NCI-H2029 treated with DMSO at 0.1 percent for 48 hours (cell line): ENCODE measurements at regions not wholly inside any gene's neighbourhood (a gene's known extent, or its start where the extent isn't known, plus 50 kb on each side); places are given as distances from the start of the nearest gene placed in this dataset.
"Not testable (repeated sequence)": the region's sequence is repeated elsewhere in the genome, so short reads cannot be mapped to it uniquely, and the experiment has no call there.

Source experiments
- DNase-seq: peaks from one replicate; lab custom pipeline; 2025; lab: John Stamatoyannopoulos, UW

- DNase-seq, result no peak
Measured at GRCh38 chr4:20196476-20196875, 55.2 kb upstream of the SLIT2 start.

GRCh38 chr4:20195071-20195885, 56.4 kb upstream of the SLIT2 start:
- no peak for DNase-seq

GRCh38 chr4:20194123-20195013, 57.3 kb upstream of the SLIT2 start:
- no peak for DNase-seq

GRCh38 chr4:20193141-20193936, 58.4 kb upstream of the SLIT2 start:
- DNase-seq, result no peak

DNA sequence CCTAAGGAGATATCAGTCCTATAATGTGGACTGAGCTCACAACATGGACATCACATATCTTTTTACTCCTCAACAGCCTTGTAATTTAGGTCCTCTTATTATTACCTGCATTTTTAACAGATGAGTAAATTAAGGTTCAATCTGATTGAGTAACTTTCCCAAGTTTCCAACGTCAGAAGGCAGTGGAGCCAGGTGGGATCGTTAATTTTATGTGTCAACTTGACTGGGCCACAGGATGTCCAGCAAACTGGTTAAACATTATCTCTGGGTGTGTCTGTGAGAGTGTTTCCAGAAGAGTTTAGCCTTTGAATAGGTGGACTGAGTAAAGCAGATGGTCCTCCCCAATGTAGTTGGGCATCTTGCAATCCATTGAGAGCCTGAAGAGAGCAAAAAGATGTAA, 59.0 kb upstream of the SLIT2 start:
- no peak for DNase-seq

GRCh38 chr4:20185103-20185502, 66.6 kb upstream of the SLIT2 start:
- DNase-seq, result no peak

GRCh38 chr4:20183131-20183530, 68.6 kb upstream of the SLIT2 start:
- DNase-seq, result not testable (repeated sequence)

DNA sequence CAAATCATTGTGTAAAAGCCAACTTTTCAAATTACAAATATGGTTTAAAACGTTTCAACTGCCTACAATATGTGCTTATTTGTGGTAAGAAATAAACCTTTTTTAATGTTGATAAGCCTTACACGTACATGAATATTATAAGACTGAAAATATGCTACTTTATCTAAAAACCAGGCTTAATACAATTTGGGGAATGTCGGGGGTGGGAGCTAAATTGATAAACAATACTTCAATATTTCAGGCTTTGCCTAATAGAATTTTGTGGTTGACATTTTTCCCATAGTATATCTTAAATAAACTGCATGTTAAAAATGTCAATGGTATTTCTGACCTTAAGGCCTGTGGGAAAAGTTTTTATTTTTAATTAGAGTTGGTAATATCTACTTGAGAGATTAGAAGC, 69.8 kb upstream of the SLIT2 start:
- no peak for DNase-seq

- no peak for DNase-seq
Measured at GRCh38 chr4:20180509-20180908, 71.2 kb upstream of the SLIT2 start.

- no peak for DNase-seq
Measured at GRCh38 chr4:20178902-20179576, 72.7 kb upstream of the SLIT2 start.

- DNase-seq, result no peak
Measured at GRCh38 chr4:20176881-20177280, 74.8 kb upstream of the SLIT2 start.

GRCh38 chr4:20172070-20172760, 79.5 kb upstream of the SLIT2 start:
- DNase-seq, result no peak

DNA sequence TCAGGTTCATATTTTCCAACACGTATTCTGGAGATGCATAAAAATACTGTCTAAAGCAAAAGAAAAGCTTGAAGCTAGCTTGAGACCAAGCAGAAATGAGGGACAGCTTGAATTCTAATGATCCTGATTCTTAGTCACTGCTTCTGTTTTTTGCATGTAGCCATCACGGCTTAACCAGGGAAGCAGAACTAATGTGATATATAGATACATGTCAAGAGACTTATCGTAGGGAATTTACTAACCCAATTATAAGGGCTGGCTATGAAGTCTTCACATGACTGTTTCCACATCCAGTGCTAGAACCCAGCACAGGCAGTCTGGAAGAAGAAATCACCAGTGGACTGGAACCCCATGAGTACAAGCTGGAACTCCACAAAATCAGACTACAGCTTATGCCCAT, 85.2 kb upstream of the SLIT2 start:
- no peak for DNase-seq

DNA sequence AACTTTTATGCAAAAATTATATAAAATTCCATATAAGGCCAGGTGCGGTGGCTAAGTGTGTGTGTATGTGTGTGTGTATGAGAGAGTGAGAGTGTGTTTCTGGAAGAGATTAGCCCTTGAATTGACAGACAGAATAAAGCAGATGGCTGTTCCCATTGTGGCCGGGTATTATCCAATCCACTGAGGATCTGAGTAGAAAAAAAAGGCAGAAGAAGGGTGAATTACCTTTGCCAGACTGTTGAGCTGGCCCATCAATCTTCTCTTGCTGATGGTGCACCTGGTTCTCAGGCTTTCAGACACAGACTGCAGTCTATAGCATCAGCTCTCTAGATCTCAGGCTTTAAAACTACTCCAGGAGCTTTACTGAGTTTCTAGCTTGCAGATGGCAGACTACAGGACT, 92.2 kb upstream of the SLIT2 start:
- no peak for DNase-seq

DNA sequence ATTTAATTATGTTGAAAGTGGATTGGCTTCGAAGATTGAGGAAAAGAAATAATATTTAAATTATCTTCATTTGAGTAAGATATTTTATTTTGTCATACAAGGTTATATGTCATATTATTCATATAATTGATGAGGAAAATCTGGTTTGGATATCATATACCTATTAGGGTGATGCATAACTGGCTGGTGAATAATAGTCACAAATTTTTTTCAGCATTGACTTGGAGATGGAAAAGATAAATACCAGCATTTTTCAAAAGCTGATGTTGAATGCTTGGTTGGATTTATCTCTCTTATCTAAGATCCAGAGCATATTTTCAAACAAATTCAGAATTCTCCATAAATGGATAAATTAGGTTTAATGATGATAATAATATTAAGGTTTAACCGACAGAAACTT, 93.5 kb upstream of the SLIT2 start:
- DNase-seq, result no peak

GRCh38 chr4:20151436-20151835, 100.3 kb upstream of the SLIT2 start:
- DNase-seq, result no peak

GRCh38 chr4:20149143-20149542, 102.6 kb upstream of the SLIT2 start:
- DNase-seq, result not testable (repeated sequence)

- no peak for DNase-seq
Measured at GRCh38 chr4:20137176-20137575, 114.5 kb upstream of the SLIT2 start.

- no peak for DNase-seq
Measured at GRCh38 chr4:20127626-20128025, 124.1 kb upstream of the SLIT2 start.

DNA sequence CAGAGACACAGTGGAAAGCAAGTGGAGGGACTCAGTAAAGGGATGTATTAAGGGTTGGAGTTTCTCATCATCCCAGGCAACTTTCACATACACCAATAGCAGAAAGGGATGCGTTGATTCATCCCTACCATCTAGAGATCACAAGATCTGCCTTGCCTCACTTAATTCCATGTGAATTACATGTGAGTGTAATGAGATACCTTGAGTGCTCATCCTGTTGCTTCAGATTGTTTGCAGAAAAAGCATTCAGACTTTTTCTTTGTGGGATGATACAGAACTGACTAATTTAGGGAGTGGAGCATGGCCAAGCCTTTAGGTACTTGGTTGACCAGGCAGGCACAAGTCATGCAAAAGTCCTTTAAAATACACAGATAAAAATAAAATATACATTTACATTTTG, 124.8 kb upstream of the SLIT2 start:
- no peak for DNase-seq
